Tibial nerve (tissue), 4 donors: ENCODE measurements at regions not wholly inside any gene's neighbourhood (a gene's known extent, or its start where the extent isn't known, plus 50 kb on each side); places are given as distances from the start of the nearest gene placed in this dataset.

Source experiments
- DNase-seq, 2 donors: peaks; one replicate each; pipeline ENCODE4 v3.0.0-alpha.2; 2019; ENCODE audit warnings: low spot score in 2 of 2
- H3K27ac ChIP-seq, 4 donors: fragments of 200-600 bp; sonication (generic) in 3 of 4; one replicate each; pipeline ENCODE4 v1.5.1; 2017 to 2019; ENCODE audit warnings: mild to moderate bottlenecking in 1 of 4
- H3K27me3 ChIP-seq, 2 donors: fragments of 200-600 bp; sonication (generic) in 1 of 2; one replicate each; pipeline versions ENCODE4 v1.5.1 to v1.6.0; 2017 to 2019
- H3K36me3 ChIP-seq, 3 donors: fragments of 200-600 bp; sonication (generic); one replicate each; pipeline ENCODE4 v1.5.1; 2018 to 2019
- H3K4me1 ChIP-seq, 4 donors: fragments of 200-600 bp; sonication (generic) in 3 of 4; one replicate each; pipeline ENCODE4 v1.5.1; 2017 to 2019
- H3K4me3 ChIP-seq, 4 donors: fragments of 200-600 bp; sonication (generic) in 3 of 4; one replicate each; pipeline ENCODE4 v1.5.1; 2017 to 2019; ENCODE audit warnings: mild to moderate bottlenecking in 1 of 4, moderate library complexity in 1 of 4
- H3K9me3 ChIP-seq, 4 donors: fragments of 200-600 bp; sonication (generic) in 3 of 4; one replicate each; pipeline ENCODE4 v1.5.1; 2017 to 2019
- CTCF ChIP-seq, 5 experiments: fragments of 200-600 bp in 3 of 5; fragments of 450-650 bp in 2 of 5; sonication (generic) in 3 of 5; IDR thresholded peaks; one replicate each; pipeline ENCODE4 v1.5.1; 2016 to 2019; ENCODE audit warnings: antibody characterized with exemption in 5 of 5, mild to moderate bottlenecking in 3 of 5, moderate library complexity in 2 of 5
- EP300 ChIP-seq, 2 donors: sonication (generic); formaldehyde crosslinking; IDR thresholded peaks; one replicate each; pipeline ENCODE4 v1.6.1; 2017; ENCODE audit warnings: antibody characterized with exemption in 2 of 2, mild to moderate bottlenecking in 1 of 2
- POLR2A ChIP-seq, 2 donors: fragments of 450-650 bp; IDR thresholded peaks; one replicate each; pipeline ENCODE4 v1.6.1; 2017; ENCODE audit warnings: antibody characterized with exemption in 2 of 2, mild to moderate bottlenecking in 2 of 2, moderate library complexity in 2 of 2
- WGBS, 2 donors: methylation state at CpG; one replicate each; pipeline ENCODE4 v1.1.5; 2018; 5-methylcytosine and 5-hydroxymethylcytosine counted together

GRCh38 chr3:163632722-163633121 lies 1445.6 kb downstream of the SI start:
- DNase-seq: no peak
- TF ChIP-seq CTCF (IDR thresholded peaks at IDR 0.05): no peak
- TF ChIP-seq POLR2A (IDR thresholded peaks at IDR 0.05): no peak
- TF ChIP-seq EP300 (IDR thresholded peaks at IDR 0.05): no peak

GRCh38 chr3:163626753-163627152 lies 1451.5 kb downstream of the SI start:
- H3K36me3 ChIP-seq: no peaks in the 10 kb centered on the region
- H3K27me3 ChIP-seq: no peaks in the 10 kb centered on the region
- WGBS, 2 donors: 89 to 100% methylated on average over 3 of the region's 3 CpGs
- no peak overlapping the region for H3K27ac ChIP-seq
- no peak overlapping the region for H3K4me3 ChIP-seq
- H3K9me3 ChIP-seq: no peaks in the 10 kb centered on the region
- TF ChIP-seq CTCF (IDR thresholded peaks at IDR 0.05) (no peak), EP300 (IDR thresholded peaks at IDR 0.05) (no peak), POLR2A (IDR thresholded peaks at IDR 0.05) (no peak)
- DNase-seq: no peak
- no peaks in the 10 kb centered on the region for H3K4me1 ChIP-seq

More at GRCh38 chr3:163632722-163633121, 1445.6 kb downstream of the SI start:
- Histone ChIP-seq H3K27ac (no peak overlapping the region), H3K9me3 (no peaks in the 10 kb centered on the region), H3K27me3 (no peaks in the 10 kb centered on the region), H3K4me1 (no peaks in the 10 kb centered on the region), H3K36me3 (no peaks in the 10 kb centered on the region), H3K4me3 (no peak overlapping the region)
- WGBS, 2 donors: 65 to 74% methylated on average over 5 of the region's 5 CpGs

GRCh38 chr3:163622384-163622783 lies 1455.9 kb downstream of the SI start:
- no peaks in the 10 kb centered on the region for H3K4me1 ChIP-seq
- no peaks in the 10 kb centered on the region for H3K27me3 ChIP-seq
- H3K9me3 ChIP-seq: no peaks in the 10 kb centered on the region
- no peak for DNase-seq
- WGBS, 2 donors: 63 to 69% methylated on average over 3 of the region's 3 CpGs
- no peak overlapping the region for H3K27ac ChIP-seq
- no peaks in the 10 kb centered on the region for H3K36me3 ChIP-seq
- TF ChIP-seq EP300 (IDR thresholded peaks at IDR 0.05) (no peak), POLR2A (IDR thresholded peaks at IDR 0.05) (no peak), CTCF (IDR thresholded peaks at IDR 0.05) (no peak)
- H3K4me3 ChIP-seq: no peak overlapping the region

GRCh38 chr3:163614886-163615285 lies 1463.4 kb downstream of the SI start:
- TF ChIP-seq EP300 (IDR thresholded peaks at IDR 0.05) (no peak), CTCF (IDR thresholded peaks at IDR 0.05) (no peak), POLR2A (IDR thresholded peaks at IDR 0.05) (no peak)
- H3K4me1 ChIP-seq: no peaks in the 10 kb centered on the region
- no peaks in the 10 kb centered on the region for H3K27me3 ChIP-seq
- no peak overlapping the region for H3K4me3 ChIP-seq
- DNase-seq: no peak
- H3K27ac ChIP-seq: no peak overlapping the region
- H3K9me3 ChIP-seq: no peaks in the 10 kb centered on the region
- no peaks in the 10 kb centered on the region for H3K36me3 ChIP-seq

GRCh38 chr3:163605915-163606314 lies 1472.4 kb downstream of the SI start:
- DNase-seq: no peak
- 81 to 95% methylated on average over 1 of the region's 1 CpG for whole genome bisulfite sequencing, 2 donors
- no peaks in the 10 kb centered on the region for H3K27me3 ChIP-seq

More at GRCh38 chr3:163605915-163606314, 1472.4 kb downstream of the SI start:
- Histone ChIP-seq H3K9me3 (no peaks in the 10 kb centered on the region), H3K36me3 (no peaks in the 10 kb centered on the region), H3K4me1 (no peaks in the 10 kb centered on the region), H3K27ac (no peak overlapping the region), H3K4me3 (no peak overlapping the region)
- TF ChIP-seq POLR2A (IDR thresholded peaks at IDR 0.05) (no peak), CTCF (IDR thresholded peaks at IDR 0.05) (no peak), EP300 (IDR thresholded peaks at IDR 0.05) (no peak)
